ENCODE measurements at regions not wholly inside any gene's neighbourhood (a gene's known extent, or its start where the extent isn't known, plus 50 kb on each side); places are given as distances from the start of the nearest gene placed in this dataset.

GRCh38 chr2:12928197-12928774, 211.6 kb downstream of the TRIB2 start:
- peak in 1 of 2 donors; percentile 7 for DNase-seq (ENCODE audit: extremely low read depth in 1 of 2, low read depth in 1 of 2)

DNA sequence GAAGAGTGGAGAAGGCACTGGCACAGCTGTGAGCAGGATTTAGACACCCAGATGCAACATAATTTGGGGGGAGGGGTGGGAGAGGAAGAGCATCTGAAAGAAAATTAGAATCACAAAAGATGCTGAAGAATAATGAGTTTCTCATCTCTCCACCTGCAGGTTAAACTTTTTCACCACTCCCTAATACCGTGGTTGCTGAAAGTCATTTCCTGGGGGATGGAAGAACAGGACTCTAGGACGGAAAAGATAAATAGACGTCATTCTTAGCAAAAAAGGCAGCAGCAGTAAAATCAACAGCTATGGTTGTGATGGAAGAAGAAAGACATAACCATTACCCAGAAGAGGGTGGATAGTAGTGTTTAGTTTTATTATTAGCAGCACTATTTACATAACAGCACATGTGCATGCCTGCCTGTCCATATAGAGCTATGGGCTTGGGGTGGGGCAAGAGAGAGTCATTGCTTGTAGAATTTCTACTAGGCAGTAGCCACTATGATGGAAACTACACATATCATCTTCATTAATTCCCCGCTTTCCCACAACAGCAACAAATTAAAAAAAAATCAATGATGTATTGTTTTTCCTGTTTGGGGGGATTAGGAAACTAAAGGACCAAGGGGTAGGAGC, 212.2 kb downstream of the TRIB2 start:
- no peak for DNase-seq (ENCODE audit: extremely low read depth in 1 of 2, low read depth in 1 of 2)

- DNase-seq (ENCODE audit: extremely low read depth in 1 of 2, low read depth in 1 of 2), result no peak
These were observed 213.0 kb downstream of the TRIB2 start for GRCh38 chr2:12929758-12930157.

DNA sequence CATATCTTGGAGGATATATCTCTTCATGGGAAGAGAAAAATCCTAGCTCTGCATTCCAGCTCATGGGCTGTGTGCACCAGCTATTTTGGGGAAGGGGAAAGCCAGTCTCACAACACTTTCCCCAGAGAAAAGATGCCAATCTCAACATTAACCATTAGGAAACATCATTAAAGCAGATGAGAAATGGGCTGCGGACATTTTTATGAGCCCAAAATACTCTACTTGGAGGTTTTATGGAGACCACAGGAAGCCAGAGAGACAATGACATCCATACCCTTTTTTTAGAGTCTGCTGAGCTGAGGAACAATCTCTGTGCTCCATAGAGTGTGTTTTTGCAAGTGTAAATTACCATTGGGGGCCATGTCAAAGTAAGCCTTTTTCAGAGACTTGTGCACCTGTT, 213.7 kb downstream of the TRIB2 start:
- no peak for DNase-seq (ENCODE audit: extremely low read depth in 1 of 2, low read depth in 1 of 2)

DNA sequence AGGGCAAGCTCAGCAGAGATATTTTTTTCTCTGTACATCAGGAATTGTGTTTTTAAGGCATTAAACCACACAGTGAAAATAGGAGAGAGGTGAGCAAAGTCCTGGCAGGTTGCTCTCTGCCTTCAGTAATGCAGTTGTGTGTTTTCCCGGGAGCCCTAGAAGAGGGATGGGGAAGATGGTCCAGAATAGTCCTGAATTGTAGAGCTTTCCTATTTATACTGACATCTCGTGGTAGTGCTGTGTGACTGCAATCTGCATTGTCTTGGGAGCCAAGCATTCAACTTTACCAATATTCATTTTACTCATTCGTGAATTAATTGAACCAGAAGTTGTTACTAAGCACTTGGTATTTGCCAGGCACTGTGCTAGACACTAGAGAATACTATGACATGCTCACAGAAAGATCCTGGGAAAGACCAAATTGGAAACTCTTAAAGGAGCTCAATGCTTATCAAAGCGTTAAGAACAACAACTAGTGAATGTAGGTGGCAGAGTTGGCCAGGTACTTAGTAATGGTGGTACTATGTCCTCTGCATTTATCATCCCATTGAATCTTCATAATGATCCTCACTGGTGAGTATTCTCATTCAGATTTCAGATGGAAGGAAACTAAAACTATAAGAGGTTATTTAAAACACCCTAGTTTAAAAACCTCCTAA, 214.6 kb downstream of the TRIB2 start:
- DNase-seq (ENCODE audit: extremely low read depth in 1 of 2, low read depth in 1 of 2), result no peak

DNA sequence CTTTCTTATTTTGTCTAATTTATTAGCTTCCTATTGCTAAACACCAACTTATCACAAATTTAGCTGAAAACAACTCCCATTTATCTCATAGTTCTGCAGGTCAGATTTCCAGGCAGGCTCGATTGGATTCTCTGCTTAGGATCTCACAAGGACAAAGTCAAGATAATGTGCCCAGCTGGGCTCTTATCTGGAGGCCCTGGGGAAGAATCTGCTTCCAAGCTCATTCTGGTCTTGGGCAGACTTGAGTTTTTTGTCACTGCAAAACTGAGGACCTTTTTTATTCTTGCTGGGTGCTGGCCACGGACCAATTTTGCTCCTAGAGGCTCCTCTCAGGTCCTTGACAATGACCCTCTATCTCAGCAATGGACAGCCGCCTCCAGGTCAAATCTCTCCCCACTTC, 215.5 kb downstream of the TRIB2 start:
- no peak for DNase-seq (ENCODE audit: extremely low read depth in 1 of 2, low read depth in 1 of 2)

GRCh38 chr2:12934146-12934756, 217.5 kb downstream of the TRIB2 start:
- no peak for DNase-seq (ENCODE audit: extremely low read depth in 1 of 2, low read depth in 1 of 2)

- no peak for DNase-seq (ENCODE audit: extremely low read depth in 1 of 2, low read depth in 1 of 2)
These were observed 218.5 kb downstream of the TRIB2 start for GRCh38 chr2:12935222-12935621.

DNA sequence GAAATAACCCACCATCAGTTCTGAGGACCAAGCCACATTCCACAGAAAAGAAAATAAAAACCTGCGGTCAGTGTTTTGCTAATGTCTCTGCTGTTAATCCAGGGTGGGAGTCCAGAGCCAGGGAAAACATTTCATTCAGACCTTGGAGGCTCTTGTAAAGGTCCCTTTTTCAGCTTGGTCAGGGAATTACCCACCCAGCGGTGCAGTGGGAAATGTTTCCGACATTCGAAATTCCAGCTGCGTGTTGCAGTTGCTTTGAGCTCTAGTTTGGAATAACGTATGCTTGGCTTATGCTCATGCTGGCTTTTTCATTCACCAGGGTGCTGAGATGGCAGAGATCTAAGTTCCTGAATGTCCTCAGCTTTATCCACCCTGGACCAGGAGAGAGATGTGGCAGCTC, 219.1 kb downstream of the TRIB2 start:
- DNase-seq (ENCODE audit: extremely low read depth in 1 of 2, low read depth in 1 of 2), result no peak

- DNase-seq (ENCODE audit: extremely low read depth in 1 of 2, low read depth in 1 of 2), result no peak
These were observed 224.5 kb downstream of the TRIB2 start for GRCh38 chr2:12941203-12941602.

GRCh38 chr2:12948231-12948960, 231.7 kb downstream of the TRIB2 start:
- no peak for DNase-seq (ENCODE audit: extremely low read depth in 1 of 2, low read depth in 1 of 2)

DNA sequence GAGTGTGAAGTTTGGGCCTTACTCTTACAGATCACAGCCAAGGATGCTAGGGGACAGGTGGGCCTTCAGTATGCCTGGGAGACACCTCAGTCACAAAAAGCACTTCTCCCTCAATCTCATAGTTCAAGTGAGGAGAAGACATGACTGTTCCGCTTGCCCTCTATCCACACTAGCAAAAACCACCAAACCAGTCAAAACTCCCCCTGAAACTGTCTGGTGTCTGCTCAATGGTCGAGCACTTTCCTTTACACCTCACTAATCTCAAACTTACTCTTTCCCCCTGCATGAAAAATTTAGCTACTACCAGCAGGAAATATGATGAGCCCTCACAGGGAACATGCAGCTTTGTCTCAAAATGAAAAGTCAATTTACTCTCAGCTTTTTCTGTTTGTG, 232.2 kb downstream of the TRIB2 start:
- peak in 1 of 2 donors; percentile 23 for DNase-seq (ENCODE audit: extremely low read depth in 1 of 2, low read depth in 1 of 2)

GRCh38 chr2:12949406-12949805, 232.7 kb downstream of the TRIB2 start:
- DNase-seq (ENCODE audit: extremely low read depth in 1 of 2, low read depth in 1 of 2), result no peak

- DNase-seq (ENCODE audit: extremely low read depth in 1 of 2, low read depth in 1 of 2), result no peak
These were observed 233.4 kb downstream of the TRIB2 start for GRCh38 chr2:12950174-12950573.

DNA sequence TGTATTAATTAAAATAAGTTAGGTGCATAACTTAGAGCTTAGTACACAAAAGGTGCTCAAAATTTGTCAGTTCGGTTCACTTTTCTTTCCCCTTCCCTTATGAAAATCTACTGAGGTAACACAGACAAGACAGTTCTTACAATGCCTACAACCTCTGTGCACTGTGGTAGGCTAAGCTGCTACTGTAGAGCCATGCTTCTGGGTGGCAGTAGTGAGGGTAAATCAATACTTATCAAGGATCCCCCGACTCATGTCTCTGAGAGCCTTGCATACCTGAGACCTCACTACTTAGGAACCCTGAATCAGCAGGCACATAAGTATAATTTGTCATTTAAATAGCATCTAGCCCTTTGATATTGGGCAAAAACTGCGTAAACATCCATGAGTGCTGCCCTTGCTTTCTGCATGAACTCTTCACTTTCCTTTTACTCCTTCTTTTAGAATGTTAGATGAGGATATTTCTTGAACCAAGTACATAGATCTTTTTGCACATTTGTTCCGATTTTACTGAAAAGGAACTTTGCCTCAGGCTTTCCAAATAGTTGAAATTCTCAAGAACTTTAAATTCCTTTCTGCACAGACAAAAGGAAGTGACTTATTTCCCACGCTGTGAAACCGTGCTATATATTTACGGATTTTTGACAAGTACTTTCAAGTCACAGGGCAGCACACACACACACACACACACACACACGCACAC, 234.4 kb downstream of the TRIB2 start:
- DNase-seq (ENCODE audit: extremely low read depth in 1 of 2, low read depth in 1 of 2), result no peak

DNA sequence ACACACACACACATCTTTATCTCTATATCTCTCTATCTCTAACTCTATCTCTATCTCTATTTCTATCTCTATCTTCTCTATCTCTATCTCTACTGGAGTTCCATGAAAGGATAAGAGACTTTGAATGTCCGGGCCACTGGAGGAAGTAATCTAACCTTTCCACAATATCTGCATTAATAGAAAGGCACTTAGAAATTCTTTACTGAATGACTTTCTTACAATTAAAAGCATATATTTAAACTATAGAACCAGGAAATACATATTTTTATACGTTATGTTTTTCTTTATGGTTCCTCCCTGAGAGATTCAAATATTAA, 234.9 kb downstream of the TRIB2 start:
- no peak for DNase-seq (ENCODE audit: extremely low read depth in 1 of 2, low read depth in 1 of 2)

GRCh38 chr2:12953596-12953995, 236.9 kb downstream of the TRIB2 start:
- DNase-seq (ENCODE audit: extremely low read depth in 1 of 2, low read depth in 1 of 2), result no peak

- no peak for DNase-seq (ENCODE audit: extremely low read depth in 1 of 2, low read depth in 1 of 2)
These were observed 239.1 kb downstream of the TRIB2 start for GRCh38 chr2:12955864-12956263.

- no peak for DNase-seq (ENCODE audit: extremely low read depth in 1 of 2, low read depth in 1 of 2)
These were observed 240.5 kb downstream of the TRIB2 start for GRCh38 chr2:12957251-12957650.

DNA sequence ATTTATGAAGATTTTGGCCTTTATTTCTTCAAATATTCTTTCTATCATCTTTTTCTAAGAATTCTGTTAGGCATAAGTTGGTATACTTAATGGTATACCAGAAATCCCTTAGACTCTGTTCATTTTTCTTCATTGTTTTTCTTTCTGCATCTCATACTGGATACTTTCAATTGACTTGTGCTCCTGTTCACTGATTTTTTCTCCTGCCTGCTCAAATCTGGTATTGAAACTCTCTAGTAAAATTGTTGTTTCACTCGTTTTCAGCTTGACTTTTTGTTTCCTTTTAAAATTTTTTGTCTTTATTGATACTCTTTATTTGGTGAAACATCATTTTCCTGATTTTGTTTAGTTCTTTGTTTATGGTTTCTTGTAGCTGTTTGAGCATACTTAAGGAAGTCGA, 243.2 kb downstream of the TRIB2 start:
- no peak for DNase-seq (ENCODE audit: extremely low read depth in 1 of 2, low read depth in 1 of 2)

GRCh38 chr2:12960671-12961070, 243.9 kb downstream of the TRIB2 start:
- no peak for DNase-seq (ENCODE audit: extremely low read depth in 1 of 2, low read depth in 1 of 2)
